OCI-LY1 (cell line): ENCODE measurements at regions not wholly inside any gene's neighbourhood (a gene's known extent, or its start where the extent isn't known, plus 50 kb on each side); places are given as distances from the start of the nearest gene placed in this dataset.

Source experiments
- H2AFZ ChIP-seq: fragments of 200-600 bp; sonication (generic), shearing (Covaris generic); 2 replicates; pipeline ENCODE4 v1.6.0; 2014; ENCODE audit warnings: antibody characterized with exemption, mild to moderate bottlenecking, low read length
- H3F3A ChIP-seq: fragments of 200-600 bp; sonication (generic), shearing (Covaris generic); 2 replicates; pipeline ENCODE4 v1.6.0; 2014; ENCODE audit warnings: mild to moderate bottlenecking, antibody characterized with exemption, low read length, moderate library complexity; ENCODE audit not compliant: insufficient read depth
- H3K27ac ChIP-seq: fragments of 200-600 bp; sonication (generic); 2 replicates; pipeline ENCODE4 v1.5.1; 2014; ENCODE audit warnings: low read length, mixed run types, mild to moderate bottlenecking, low read depth; ENCODE audit not compliant: poor library complexity, severe bottlenecking
- H3K27me3 ChIP-seq: fragments of 200-600 bp; sonication (generic); 2 replicates; pipeline ENCODE4 v1.6.0; 2014; ENCODE audit warnings: antibody characterized with exemption, mild to moderate bottlenecking, low read length, moderate library complexity; ENCODE audit not compliant: insufficient read depth
- H3K36me3 ChIP-seq: fragments of 200-600 bp; sonication (generic); 2 replicates; pipeline ENCODE4 v1.6.1; 2014; ENCODE audit warnings: mild to moderate bottlenecking, antibody characterized with exemption, low read length, moderate library complexity, mixed read lengths; ENCODE audit not compliant: insufficient read depth
- H3K4me1 ChIP-seq: fragments of 200-600 bp; sonication (generic); 2 replicates; pipeline ENCODE4 v1.5.1; 2014; ENCODE audit warnings: mild to moderate bottlenecking, low read length, moderate library complexity; ENCODE audit not compliant: insufficient read depth, severe bottlenecking
- H3K4me2 ChIP-seq: fragments of 200-600 bp; sonication (generic), shearing (Covaris generic); 2 replicates; pipeline ENCODE4 v1.6.1; 2014; ENCODE audit warnings: low read length
- H3K4me3 ChIP-seq: fragments of 200-600 bp; sonication (generic); 2 replicates; pipeline ENCODE4 v1.5.1; 2014; ENCODE audit warnings: low read length, low read depth, mild to moderate bottlenecking, mixed read lengths; ENCODE audit not compliant: poor library complexity, severe bottlenecking
- H3K79me2 ChIP-seq: fragments of 200-600 bp; shearing (Covaris generic); 2 replicates; pipeline ENCODE4 v1.6.1; 2016; ENCODE audit warnings: mixed run types, low read length, mixed read lengths; ENCODE audit not compliant: insufficient read depth
- H3K9ac ChIP-seq: fragments of 200-600 bp; sonication (generic), shearing (Covaris generic); 2 replicates; pipeline ENCODE4 v1.6.1; 2014; ENCODE audit warnings: mild to moderate bottlenecking, low read length, mixed read lengths
- H3K9me2 ChIP-seq: fragments of 200-600 bp; sonication (generic), shearing (Covaris generic); 2 replicates; pipeline ENCODE4 v1.6.1; 2014; ENCODE audit warnings: low read depth, mild to moderate bottlenecking, low read length, mixed read lengths
- H3K9me3 ChIP-seq: fragments of 200-600 bp; shearing (Covaris generic); 2 replicates; pipeline ENCODE4 v1.6.1; 2014; ENCODE audit warnings: low read length, mixed read lengths
- H4K20me1 ChIP-seq: fragments of 200-600 bp; sonication (generic), shearing (Covaris generic); 2 replicates; pipeline ENCODE4 v1.6.0; 2016; ENCODE audit warnings: mild to moderate bottlenecking, low read length; ENCODE audit not compliant: insufficient read depth
- EZH2 ChIP-seq: fragments of 200-600 bp; sonication (generic), shearing (Covaris generic); IDR thresholded peaks from 2 replicates; pipeline ENCODE4 v1.8.0; 2017; ENCODE audit warnings: borderline replicate concordance, mixed run types, mild to moderate bottlenecking, antibody characterized with exemption, low read length, moderate library complexity, mixed read lengths
- TF ChIP-seq, protein P1 (sequence below): fragments of 200-600 bp; sonication (generic), shearing (Covaris generic); IDR thresholded peaks from 2 replicates; pipeline ENCODE4 v1.5.1; 2017; ENCODE audit warnings: mild to moderate bottlenecking, antibody characterized with exemption, low read length, moderate library complexity, mixed read lengths

GRCh38 chr14:87522575-87522974 lies 470.4 kb downstream of the GALC start:
- no peak overlapping the region for H3K9ac ChIP-seq
- no peak overlapping the region for H3K27ac ChIP-seq
- H3K27me3 ChIP-seq = no peaks in the 10 kb centered on the region
- no peaks in the 10 kb centered on the region for H3K4me1 ChIP-seq
- no peaks in the 10 kb centered on the region for H3K9me2 ChIP-seq
- H3K4me2 ChIP-seq = no peak overlapping the region
- TF ChIP-seq EZH2 = no peak
- TF ChIP-seq, protein P1, sequence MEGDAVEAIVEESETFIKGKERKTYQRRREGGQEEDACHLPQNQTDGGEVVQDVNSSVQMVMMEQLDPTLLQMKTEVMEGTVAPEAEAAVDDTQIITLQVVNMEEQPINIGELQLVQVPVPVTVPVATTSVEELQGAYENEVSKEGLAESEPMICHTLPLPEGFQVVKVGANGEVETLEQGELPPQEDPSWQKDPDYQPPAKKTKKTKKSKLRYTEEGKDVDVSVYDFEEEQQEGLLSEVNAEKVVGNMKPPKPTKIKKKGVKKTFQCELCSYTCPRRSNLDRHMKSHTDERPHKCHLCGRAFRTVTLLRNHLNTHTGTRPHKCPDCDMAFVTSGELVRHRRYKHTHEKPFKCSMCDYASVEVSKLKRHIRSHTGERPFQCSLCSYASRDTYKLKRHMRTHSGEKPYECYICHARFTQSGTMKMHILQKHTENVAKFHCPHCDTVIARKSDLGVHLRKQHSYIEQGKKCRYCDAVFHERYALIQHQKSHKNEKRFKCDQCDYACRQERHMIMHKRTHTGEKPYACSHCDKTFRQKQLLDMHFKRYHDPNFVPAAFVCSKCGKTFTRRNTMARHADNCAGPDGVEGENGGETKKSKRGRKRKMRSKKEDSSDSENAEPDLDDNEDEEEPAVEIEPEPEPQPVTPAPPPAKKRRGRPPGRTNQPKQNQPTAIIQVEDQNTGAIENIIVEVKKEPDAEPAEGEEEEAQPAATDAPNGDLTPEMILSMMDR = no peak
- H3K79me2 ChIP-seq = no peaks in the 10 kb centered on the region
- H3F3A ChIP-seq = no peaks in the 10 kb centered on the region
- H3K4me3 ChIP-seq = no peak overlapping the region
- H4K20me1 ChIP-seq = no peaks in the 10 kb centered on the region
- no peaks in the 10 kb centered on the region for H3K9me3 ChIP-seq
- H3K36me3 ChIP-seq = no peaks in the 10 kb centered on the region
- no peak overlapping the region for H2AFZ ChIP-seq

DNA sequence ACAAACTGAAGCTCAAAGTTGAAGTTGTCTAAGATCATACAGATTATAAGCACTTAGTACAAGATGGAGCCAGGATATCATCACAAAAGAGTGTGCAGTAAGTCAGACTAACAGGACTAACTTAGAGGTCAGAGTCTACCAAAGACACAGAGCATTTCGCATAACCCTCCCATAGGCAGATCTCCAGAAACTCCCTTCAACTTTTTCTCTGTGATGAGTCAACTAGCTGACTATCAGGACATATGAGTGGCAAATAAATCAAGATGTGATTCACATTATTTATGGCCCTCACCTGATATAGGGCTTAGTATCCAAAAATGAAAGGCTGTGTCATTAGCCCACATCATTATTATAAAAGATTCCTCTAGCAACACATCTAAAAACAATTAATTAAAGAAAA lies 484.6 kb downstream of the GALC start:
- H3K9me3 ChIP-seq = no peaks in the 10 kb centered on the region
- H3K36me3 ChIP-seq = no peaks in the 10 kb centered on the region
- TF ChIP-seq EZH2 = no peak
- TF ChIP-seq, protein P1 = no peak
- H3K27ac ChIP-seq = no peak overlapping the region
- H3K9me2 ChIP-seq = no peaks in the 10 kb centered on the region
- no peaks in the 10 kb centered on the region for H3K27me3 ChIP-seq
- H3F3A ChIP-seq = no peaks in the 10 kb centered on the region
- no peaks in the 10 kb centered on the region for H3K79me2 ChIP-seq
- no peak overlapping the region for H2AFZ ChIP-seq
- H4K20me1 ChIP-seq = no peaks in the 10 kb centered on the region
- H3K9ac ChIP-seq = no peak overlapping the region
- no peaks in the 10 kb centered on the region for H3K4me1 ChIP-seq
- H3K4me3 ChIP-seq = no peak overlapping the region
- H3K4me2 ChIP-seq = no peak overlapping the region

DNA sequence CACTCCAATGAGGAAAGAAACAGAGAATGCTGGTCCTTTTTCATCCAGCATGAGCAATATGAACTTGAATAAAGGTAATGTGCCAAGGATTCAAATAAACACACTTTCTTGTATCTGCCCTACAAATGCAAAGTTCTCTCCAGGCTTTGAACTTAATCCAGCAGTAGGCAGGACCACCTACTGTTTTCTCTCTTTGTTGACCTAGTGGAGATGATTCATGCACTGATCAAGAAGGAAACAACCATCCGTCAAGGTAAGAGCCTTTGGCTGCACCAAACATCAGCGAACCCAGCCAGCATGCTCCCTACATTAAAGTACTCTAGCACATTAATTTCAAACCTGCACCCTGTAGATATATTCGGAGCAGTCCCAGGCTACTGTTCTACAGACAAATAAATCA lies 489.3 kb downstream of the GALC start:
- no peaks in the 10 kb centered on the region for H3K27me3 ChIP-seq
- H4K20me1 ChIP-seq = no peaks in the 10 kb centered on the region

More for the DNA sequence above, 489.3 kb downstream of the GALC start:
- no peaks in the 10 kb centered on the region for H3K9me2 ChIP-seq
- no peak overlapping the region for H3K27ac ChIP-seq
- no peak overlapping the region for H2AFZ ChIP-seq
- H3F3A ChIP-seq = no peaks in the 10 kb centered on the region
- no peaks in the 10 kb centered on the region for H3K79me2 ChIP-seq
- no peaks in the 10 kb centered on the region for H3K9me3 ChIP-seq
- H3K4me1 ChIP-seq = no peaks in the 10 kb centered on the region
- H3K9ac ChIP-seq = no peak overlapping the region
- H3K36me3 ChIP-seq = no peaks in the 10 kb centered on the region
- TF ChIP-seq, protein P1 = no peak
- no peak for TF ChIP-seq EZH2
- H3K4me2 ChIP-seq = no peak overlapping the region
- no peak overlapping the region for H3K4me3 ChIP-seq
